EL (cell line): ENCODE measurements at regions not wholly inside any gene's neighbourhood (a gene's known extent, or its start where the extent isn't known, plus 50 kb on each side); places are given as distances from the start of the nearest gene placed in this dataset.

Experiments
- DNase-seq: peaks from one replicate; pipeline ENCODE4 v3.0.0-alpha.2; 2016

- DNase-seq: no peak
These were observed 535.0 kb upstream of the CDH18 start for GRCh38 chr5:20522905-20523482.

- DNase-seq: no peak
These were observed 527.6 kb upstream of the CDH18 start for GRCh38 chr5:20515606-20516005.

- DNase-seq: no peak
These were observed 526.1 kb upstream of the CDH18 start for GRCh38 chr5:20514145-20514544.

GRCh38 chr5:20500546-20500945 lies 512.5 kb upstream of the CDH18 start:
- no peak for DNase-seq

DNA sequence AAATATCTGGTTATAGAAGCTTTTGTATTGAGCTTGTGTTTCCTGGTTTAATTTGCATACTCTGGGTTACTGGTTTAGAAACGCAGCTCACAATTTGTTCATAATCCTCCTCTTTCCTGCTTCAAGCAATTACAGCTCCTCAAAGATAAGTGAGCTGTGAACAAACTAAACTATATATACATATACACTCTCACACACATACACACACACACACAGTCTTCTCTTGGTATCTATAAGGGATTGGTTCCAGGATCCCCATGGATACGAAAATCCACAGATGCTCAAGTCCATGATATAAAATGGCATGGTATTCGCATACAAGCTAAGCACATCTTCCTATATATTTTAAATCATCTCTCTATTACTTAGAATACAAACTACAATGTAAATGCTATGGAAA lies 510.9 kb upstream of the CDH18 start:
- no peak for DNase-seq

- DNase-seq: no peak
These were observed 510.1 kb upstream of the CDH18 start for GRCh38 chr5:20498102-20498501.

DNA sequence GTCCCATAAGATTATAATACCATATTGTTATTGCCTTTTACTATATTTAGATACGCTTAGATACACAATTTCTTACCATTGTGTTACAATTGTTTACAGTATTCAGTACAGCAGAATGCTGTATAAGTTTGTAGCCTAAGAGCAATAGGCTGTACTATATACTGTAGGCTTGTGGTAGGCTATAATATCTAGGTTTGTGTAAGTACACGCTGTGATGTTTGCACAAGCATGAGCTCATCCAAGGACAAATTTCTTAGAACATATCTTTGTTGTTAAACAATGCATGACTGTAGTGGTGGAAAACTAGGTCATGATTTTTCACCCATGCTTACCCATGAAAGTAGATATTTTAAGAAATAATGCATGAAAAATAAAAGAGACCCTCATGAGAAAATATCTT lies 509.4 kb upstream of the CDH18 start:
- DNase-seq: no peak

GRCh38 chr5:20494706-20495105 lies 506.7 kb upstream of the CDH18 start:
- DNase-seq: no peak

- DNase-seq: no peak
These were observed 498.8 kb upstream of the CDH18 start for GRCh38 chr5:20486826-20487225.

DNA sequence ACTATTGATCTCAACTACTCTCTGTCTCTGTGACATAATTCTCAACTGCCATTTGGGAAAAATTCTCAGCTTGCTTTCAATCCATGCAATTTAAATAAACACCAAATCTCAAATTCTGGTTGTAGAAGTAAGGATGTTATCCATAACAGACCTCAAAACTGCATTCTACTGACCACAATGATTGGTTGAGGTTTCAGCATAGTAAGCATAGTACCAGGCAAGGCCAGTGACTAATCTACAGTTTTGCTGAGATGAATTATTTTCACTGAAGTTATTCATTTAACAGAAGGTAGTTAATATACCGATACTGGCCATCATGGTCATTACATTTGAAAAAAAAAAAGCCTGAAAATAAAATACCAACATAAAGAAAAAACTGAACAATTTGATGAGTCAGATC lies 488.0 kb upstream of the CDH18 start:
- no peak for DNase-seq

GRCh38 chr5:20470997-20471396 lies 483.0 kb upstream of the CDH18 start:
- no peak for DNase-seq

GRCh38 chr5:20469792-20470191 lies 481.8 kb upstream of the CDH18 start:
- DNase-seq: no peak

DNA sequence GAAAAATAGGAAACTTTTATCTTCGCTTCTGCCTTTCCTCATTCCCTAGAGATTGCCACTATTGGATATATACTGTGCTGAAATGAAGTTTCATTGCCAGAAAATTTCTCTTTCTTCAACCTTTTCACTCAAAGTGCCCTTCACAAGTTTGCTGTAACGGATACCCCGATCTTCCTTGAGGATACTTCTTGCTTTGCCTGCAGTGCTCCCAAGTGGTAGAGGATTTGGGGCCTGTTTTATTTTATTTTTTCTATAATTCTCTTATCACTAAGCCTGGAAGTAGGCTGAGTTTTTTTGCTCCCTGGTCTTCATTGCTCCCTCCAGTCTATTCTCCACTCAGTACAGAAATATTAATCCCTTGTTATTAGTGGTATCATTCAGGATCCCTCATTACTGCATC lies 481.4 kb upstream of the CDH18 start:
- no peak for DNase-seq

DNA sequence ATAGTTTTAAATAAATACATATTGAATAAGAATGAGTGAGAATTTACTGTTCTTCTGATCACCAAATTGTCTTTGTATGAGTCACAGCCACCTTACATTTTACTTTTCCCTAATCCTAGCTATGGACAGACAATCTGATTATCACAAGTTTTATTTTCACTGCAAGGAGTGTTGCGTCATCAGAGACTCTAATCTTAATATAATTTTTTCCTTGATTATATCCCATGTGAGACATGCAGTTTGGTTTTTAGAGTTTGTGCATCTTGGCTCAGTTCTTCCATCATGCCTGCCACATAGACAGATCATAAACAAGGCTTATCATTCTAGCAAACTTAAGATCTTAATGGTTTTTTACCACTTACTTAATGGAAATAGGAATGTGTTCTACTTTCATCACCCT lies 478.5 kb upstream of the CDH18 start:
- no peak for DNase-seq

GRCh38 chr5:20463206-20463605 lies 475.2 kb upstream of the CDH18 start:
- no peak for DNase-seq

DNA sequence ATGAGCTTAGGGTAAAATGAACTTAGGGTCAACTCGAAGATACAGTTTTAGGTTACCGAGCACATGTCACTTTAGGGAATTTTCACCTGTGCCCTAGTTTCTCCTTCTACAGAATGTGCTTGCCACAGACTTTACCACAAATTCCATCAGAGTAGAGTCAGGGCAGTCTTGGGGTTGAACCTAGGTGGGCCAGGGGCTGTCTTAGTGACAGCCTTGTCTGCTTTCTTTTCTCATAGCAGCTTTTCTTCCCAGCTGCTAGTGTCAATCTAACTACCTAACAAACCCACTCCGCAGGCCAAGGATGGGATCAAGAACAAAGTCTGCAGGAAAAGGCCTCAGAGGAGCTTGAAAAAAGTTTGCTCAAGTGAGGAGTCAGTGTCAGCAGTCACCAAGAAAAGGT lies 458.1 kb upstream of the CDH18 start:
- no peak for DNase-seq

DNA sequence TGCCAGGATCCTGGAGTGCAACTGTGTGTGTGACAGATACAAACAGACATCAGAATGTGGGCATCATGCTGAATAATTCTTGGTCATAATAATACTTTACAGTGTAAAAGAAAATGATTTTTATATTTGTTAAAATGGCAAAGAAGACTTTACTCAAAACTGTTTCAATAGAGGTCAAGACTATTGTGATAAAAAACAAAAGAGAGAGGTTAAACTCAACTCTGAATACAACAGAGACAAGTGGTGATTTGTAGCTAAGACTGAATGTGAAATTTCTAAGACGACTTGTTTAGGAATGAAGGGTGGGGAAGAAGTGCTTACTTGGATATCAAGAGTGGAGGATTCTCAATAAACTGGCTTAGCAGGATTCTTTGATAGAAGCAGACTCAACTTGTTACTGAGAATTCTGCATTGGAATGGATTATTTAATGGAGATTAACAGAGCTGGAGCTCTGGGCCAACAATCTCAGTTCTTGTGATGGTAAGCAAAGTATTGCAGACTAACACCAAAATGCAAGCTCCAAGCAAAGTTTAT lies 457.4 kb upstream of the CDH18 start:
- DNase-seq: no peak

DNA sequence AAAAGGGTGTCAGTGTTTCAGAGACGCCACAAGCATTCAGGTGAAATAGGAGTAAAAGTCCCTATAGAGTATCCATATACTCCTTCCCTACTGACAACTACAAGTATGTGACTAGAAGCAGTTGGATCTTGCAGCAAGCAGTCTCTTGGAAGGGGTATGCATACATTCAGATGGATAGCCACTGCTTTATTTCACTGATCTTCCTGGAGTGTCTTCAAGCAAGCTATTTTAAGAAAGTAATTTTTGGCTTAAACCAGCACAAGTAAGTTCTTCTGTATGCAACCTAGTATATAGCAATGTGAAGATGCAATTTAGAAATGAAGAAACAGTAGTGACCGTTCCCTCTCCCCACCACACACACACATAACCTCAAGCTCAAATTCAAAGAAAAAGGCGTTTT lies 446.8 kb upstream of the CDH18 start:
- no peak for DNase-seq

GRCh38 chr5:20420991-20421595 lies 433.1 kb upstream of the CDH18 start:
- no peak for DNase-seq
